ENCODE measurements at regions not wholly inside any gene's neighbourhood (a gene's known extent, or its start where the extent isn't known, plus 50 kb on each side); places are given as distances from the start of the nearest gene placed in this dataset.

GRCh38 chr4:163758032-163758431 lies 263.5 kb downstream of the TMA16 start:
- CTCF ChIA-PET (ENCODE audit: unreplicated experiment) = no interaction called here

GRCh38 chr4:163762741-163763140 lies 268.3 kb downstream of the TMA16 start:
- Histone ChIP-seq H2AFZ (ENCODE audit: low read length) (no peak overlapping the region), H3K27ac (ENCODE audit: low read depth, low read length, poor library complexity, severe bottlenecking) (no peak overlapping the region), H3K4me2 (ENCODE audit: low read length) (no peak overlapping the region), H3K9me3 (ENCODE audit: low read length) (no peaks in the 10 kb centered on the region), H4K20me1 (ENCODE audit: insufficient read depth, low read length) (no peaks in the 10 kb centered on the region), H3K4me1 (ENCODE audit: insufficient read depth, low read length, poor library complexity, severe bottlenecking) (no peaks in the 10 kb centered on the region), H3K4me3 (ENCODE audit: low read depth, low read length, poor library complexity, severe bottlenecking) (no peak overlapping the region), H3K79me2 (ENCODE audit: insufficient read depth, low read depth, low read length) (no peaks in the 10 kb centered on the region), H3K36me3 (ENCODE audit: insufficient read depth, low read length) (no peaks in the 10 kb centered on the region), H3K9me2 (ENCODE audit: insufficient read depth, low read length) (no peaks in the 10 kb centered on the region)
- ChIA-PET POLR2A (no interaction called here), CTCF (ENCODE audit: unreplicated experiment) (no interaction called here)
- intact Hi-C loops (cut with micrococcal nuclease; ENCODE audit: unreplicated experiment) = no loop called here
- BruUV-seq (replicated peaks) = no TSS peak
- TF ChIP-seq CTCF (conservative IDR thresholded peaks at IDR 0.05; ENCODE audit: low read length) = no peak
- TF ChIP-seq EZH2phosphoT487 (IDR thresholded peaks at IDR 0.05; ENCODE audit: borderline replicate concordance, low read depth, low read length) = no peak
- no peak for DNase-seq (ENCODE audit: low spot score)

More at GRCh38 chr4:163758032-163758431, 263.5 kb downstream of the TMA16 start:
- Histone ChIP-seq H3K9me3 (ENCODE audit: low read length) (no peaks in the 10 kb centered on the region), H3K36me3 (ENCODE audit: insufficient read depth, low read length) (no peaks in the 10 kb centered on the region), H3K27ac (ENCODE audit: low read depth, low read length, poor library complexity, severe bottlenecking) (no peak overlapping the region), H3K4me2 (ENCODE audit: low read length) (no peak overlapping the region), H3K9me2 (ENCODE audit: insufficient read depth, low read length) (no peaks in the 10 kb centered on the region), H3K4me1 (ENCODE audit: insufficient read depth, low read length, poor library complexity, severe bottlenecking) (no peaks in the 10 kb centered on the region), H3K4me3 (ENCODE audit: low read depth, low read length, poor library complexity, severe bottlenecking) (no peak overlapping the region), H2AFZ (ENCODE audit: low read length) (no peak overlapping the region), H3K79me2 (ENCODE audit: insufficient read depth, low read depth, low read length) (no peaks in the 10 kb centered on the region), H4K20me1 (ENCODE audit: insufficient read depth, low read length) (no peaks in the 10 kb centered on the region)
- POLR2A ChIA-PET = interaction anchor here (0.5 to 1.8 kb wide), 5 partner anchors 11 to 335 kb away, joined by 3 to 10 read pairs (median 4); no protein-coding TSS in a partner anchor
- DNase-seq (ENCODE audit: low spot score) = no peak
- no peak for TF ChIP-seq CTCF (conservative IDR thresholded peaks at IDR 0.05; ENCODE audit: low read length)
- no peak for TF ChIP-seq EZH2phosphoT487 (IDR thresholded peaks at IDR 0.05; ENCODE audit: borderline replicate concordance, low read depth, low read length)
- intact Hi-C loops (cut with micrococcal nuclease; ENCODE audit: unreplicated experiment) = no loop called here
- no TSS peak for BruUV-seq (replicated peaks)

GRCh38 chr4:163764569-163764968 lies 270.1 kb downstream of the TMA16 start:
- H3K27ac ChIP-seq (ENCODE audit: low read depth, low read length, poor library complexity, severe bottlenecking) = no peak overlapping the region
- POLR2A ChIA-PET = interaction anchor here (0.5 kb wide), 1 partner anchor 10 kb away, joined by 3 read pairs; no protein-coding TSS in a partner anchor
- intact Hi-C loops (cut with micrococcal nuclease; ENCODE audit: unreplicated experiment) = no loop called here

More at GRCh38 chr4:163764569-163764968, 270.1 kb downstream of the TMA16 start:
- no peak overlapping the region for H2AFZ ChIP-seq (ENCODE audit: low read length)
- no peak for TF ChIP-seq EZH2phosphoT487 (IDR thresholded peaks at IDR 0.05; ENCODE audit: borderline replicate concordance, low read depth, low read length)
- no peak for TF ChIP-seq CTCF (conservative IDR thresholded peaks at IDR 0.05; ENCODE audit: low read length)
- no peaks in the 10 kb centered on the region for H3K36me3 ChIP-seq (ENCODE audit: insufficient read depth, low read length)
- no peaks in the 10 kb centered on the region for H3K9me3 ChIP-seq (ENCODE audit: low read length)
- CTCF ChIA-PET (ENCODE audit: unreplicated experiment) = no interaction called here
- BruUV-seq (replicated peaks) = no TSS peak
- no peak for DNase-seq (ENCODE audit: low spot score)
- no peaks in the 10 kb centered on the region for H3K79me2 ChIP-seq (ENCODE audit: insufficient read depth, low read depth, low read length)
- no peaks in the 10 kb centered on the region for H3K4me1 ChIP-seq (ENCODE audit: insufficient read depth, low read length, poor library complexity, severe bottlenecking)
- no peaks in the 10 kb centered on the region for H3K9me2 ChIP-seq (ENCODE audit: insufficient read depth, low read length)
- H3K4me2 ChIP-seq (ENCODE audit: low read length) = no peak overlapping the region
- no peaks in the 10 kb centered on the region for H4K20me1 ChIP-seq (ENCODE audit: insufficient read depth, low read length)
- no peak overlapping the region for H3K4me3 ChIP-seq (ENCODE audit: low read depth, low read length, poor library complexity, severe bottlenecking)

Measured in OCI-LY7 (cell line).